SK-N-SH (cell line): ENCODE measurements at regions not wholly inside any gene's neighbourhood (a gene's known extent, or its start where the extent isn't known, plus 50 kb on each side); places are given as distances from the start of the nearest gene placed in this dataset.

Source experiments
- CTCF ChIA-PET: fragments of 300-600, 350-600 bp; formaldehyde crosslinking; extraction: SDS; loops from one replicate; lab custom pipeline; 2021; lab: Yijun Ruan, JAX
- POLR2A ChIA-PET: fragments of 350-600 bp; sonication (Branson Sonifier 250); formaldehyde crosslinking; extraction: SDS; loops from one replicate; lab custom pipeline; 2020; ENCODE audit warnings: antibody characterized with exemption, inconsistent platforms; lab: Yijun Ruan, JAX
- DNase-seq: peaks from one replicate; pipeline ENCODE4 v3.0.0; 2012
- H2AFZ ChIP-seq: fragments of 200-600 bp; sonication (generic); 2 replicates; pipeline ENCODE4 v1.8.1; 2016; ENCODE audit warnings: antibody characterized with exemption, mild to moderate bottlenecking, low read depth
- H3F3A ChIP-seq: fragments of 200-600 bp; sonication (generic); replicated peaks from 2 replicates; pipeline ENCODE3; 2016; ENCODE audit warnings: antibody characterized with exemption, mild to moderate bottlenecking; ENCODE audit not compliant: insufficient read depth
- H3K27ac ChIP-seq, 2 experiments: fragments of 200-500 bp in 1 of 2; fragments of 200-600 bp in 1 of 2; sonication (Bioruptor generic) in 1 of 2; sonication (generic), shearing (Covaris generic) in 1 of 2; 2 replicates each; pipeline versions ENCODE4 v1.5.1 to v1.6.1; 2014 to 2016; ENCODE audit warnings: low read depth in 2 of 2, inconsistent platforms in 1 of 2, low read length in 1 of 2, mild to moderate bottlenecking in 1 of 2, mixed read lengths in 1 of 2
- H3K27me3 ChIP-seq: fragments of 200-600 bp; sonication (generic), shearing (Covaris generic); 2 replicates; pipeline ENCODE4 v1.6.1; 2016; ENCODE audit warnings: mixed run types; ENCODE audit not compliant: insufficient read depth
- H3K36me3 ChIP-seq, 2 experiments: fragments of 200-500 bp in 1 of 2; fragments of 200-600 bp in 1 of 2; sonication (Bioruptor generic) in 1 of 2; sonication (generic) in 1 of 2; replicated peaks in 1 of 2; 2 replicates each; pipeline versions ENCODE3 to v1.5.1; 2014 to 2016; ENCODE audit warnings: low read length in 1 of 2, mild to moderate bottlenecking in 1 of 2; ENCODE audit not compliant: insufficient read depth in 2 of 2, control insufficient read depth in 1 of 2
- H3K4me1 ChIP-seq, 2 experiments: fragments of 200-500 bp in 1 of 2; fragments of 200-600 bp in 1 of 2; sonication (Bioruptor generic) in 1 of 2; sonication (generic), shearing (Covaris generic) in 1 of 2; 2 replicates each; pipeline versions ENCODE4 v1.5.1 to v1.6.1; 2014 to 2016; ENCODE audit warnings: low read depth in 1 of 2, low read length in 1 of 2, mixed run types in 1 of 2; ENCODE audit not compliant: insufficient read depth in 2 of 2, control insufficient read depth in 1 of 2
- H3K4me2 ChIP-seq: fragments of 200-600 bp; sonication (generic), shearing (Covaris generic); 2 replicates; pipeline ENCODE4 v1.6.1; 2017; ENCODE audit warnings: mixed run types
- H3K4me3 ChIP-seq, 2 experiments: fragments of 200-500 bp in 1 of 2; fragments of 200-600 bp in 1 of 2; sonication (Bioruptor generic) in 1 of 2; sonication (generic), shearing (Covaris generic) in 1 of 2; 2 replicates each; pipeline versions ENCODE4 v1.5.1 to v1.8.1; 2014 to 2016; ENCODE audit warnings: low read depth in 2 of 2, inconsistent platforms in 1 of 2, low read length in 1 of 2, mild to moderate bottlenecking in 1 of 2, mixed read lengths in 1 of 2, moderate library complexity in 1 of 2
- H3K79me2 ChIP-seq: fragments of 200-600 bp; sonication (generic); 2 replicates; pipeline ENCODE4 v1.8.1; 2017; ENCODE audit warnings: mild to moderate bottlenecking; ENCODE audit not compliant: insufficient read depth
- H3K9ac ChIP-seq: fragments of 200-600 bp; sonication (generic); 2 replicates; pipeline ENCODE4 v1.6.1; 2017; ENCODE audit warnings: mixed run types
- H3K9me2 ChIP-seq: fragments of 200-600 bp; sonication (generic); 2 replicates; pipeline ENCODE4 v1.6.1; 2017; ENCODE audit warnings: mixed run types
- H3K9me3 ChIP-seq: fragments of 200-600 bp; sonication (generic); 2 replicates; pipeline ENCODE4 v1.6.1; 2017; ENCODE audit warnings: mixed run types, mild to moderate bottlenecking, moderate library complexity
- H4K20me1 ChIP-seq: fragments of 200-600 bp; sonication (generic); 2 replicates; pipeline ENCODE4 v1.6.1; 2017; ENCODE audit warnings: mild to moderate bottlenecking, mixed run types; ENCODE audit not compliant: insufficient read depth
- FOSL2 ChIP-seq: IDR thresholded peaks from 2 replicates; pipeline ENCODE4 v1.4.0; 2012; ENCODE audit warnings: low read depth, mild to moderate bottlenecking, moderate library complexity, borderline replicate concordance
- JUND ChIP-seq: IDR thresholded peaks from 2 replicates; pipeline ENCODE4 v1.4.0; 2012
- MEF2A ChIP-seq: IDR thresholded peaks from 2 replicates; pipeline ENCODE4 v1.4.0; 2012; ENCODE audit warnings: low read depth, borderline replicate concordance
- NRF1 ChIP-seq: IDR thresholded peaks from 2 replicates; pipeline ENCODE4 v1.6.1; 2012; ENCODE audit warnings: low read depth, mild to moderate bottlenecking, low read length
- POLR2AphosphoS5 ChIP-seq: IDR thresholded peaks from 2 replicates; pipeline ENCODE4 v1.6.1; 2012; ENCODE audit warnings: low read depth, low read length
- RAD21 ChIP-seq: IDR thresholded peaks from 2 replicates; pipeline ENCODE4 v1.6.1; 2012; ENCODE audit warnings: mild to moderate bottlenecking, low read length
- RCOR1 ChIP-seq: fragments of 150-350 bp; IDR thresholded peaks from 2 replicates; pipeline ENCODE4 v1.6.1; 2017; ENCODE audit warnings: antibody characterized with exemption, low read length
- SMC3 ChIP-seq: IDR thresholded peaks from 2 replicates; pipeline ENCODE4 v1.6.1; 2012; ENCODE audit warnings: low read depth, low read length, improper control_type of control experiment
- TAF1 ChIP-seq: IDR thresholded peaks from 2 replicates; pipeline ENCODE4 v1.6.1; 2012; ENCODE audit warnings: low read depth, mild to moderate bottlenecking, low read length, moderate library complexity, borderline replicate concordance
- TCF12 ChIP-seq: IDR thresholded peaks from 2 replicates; pipeline ENCODE4 v1.4.0; 2012
- YY1 ChIP-seq: IDR thresholded peaks from 2 replicates; pipeline ENCODE4 v1.4.0; 2012; ENCODE audit warnings: low read depth, mild to moderate bottlenecking
- WGBS: methylation state at CpG from one replicate; pipeline ENCODE4 v1.1.6; 2017; ENCODE audit warnings: low lambda C conversion rate; 5-methylcytosine and 5-hydroxymethylcytosine counted together
- TF ChIP-seq, protein P1 (sequence below): fragments of 150-350 bp; IDR thresholded peaks from 2 replicates; pipeline ENCODE4 v1.6.1; 2016; ENCODE audit warnings: mild to moderate bottlenecking, low read depth, low read length
- TF ChIP-seq, protein P2 (sequence below): IDR thresholded peaks from 2 replicates; pipeline ENCODE4 v1.4.0; 2012; ENCODE audit warnings: low read depth, borderline replicate concordance
- TF ChIP-seq, protein P3 (sequence below): fragments of 150-350 bp; IDR thresholded peaks from 2 replicates; pipeline ENCODE4 v1.6.1; 2017; ENCODE audit warnings: antibody characterized with exemption, low read length, low read depth, borderline replicate concordance

DNA sequence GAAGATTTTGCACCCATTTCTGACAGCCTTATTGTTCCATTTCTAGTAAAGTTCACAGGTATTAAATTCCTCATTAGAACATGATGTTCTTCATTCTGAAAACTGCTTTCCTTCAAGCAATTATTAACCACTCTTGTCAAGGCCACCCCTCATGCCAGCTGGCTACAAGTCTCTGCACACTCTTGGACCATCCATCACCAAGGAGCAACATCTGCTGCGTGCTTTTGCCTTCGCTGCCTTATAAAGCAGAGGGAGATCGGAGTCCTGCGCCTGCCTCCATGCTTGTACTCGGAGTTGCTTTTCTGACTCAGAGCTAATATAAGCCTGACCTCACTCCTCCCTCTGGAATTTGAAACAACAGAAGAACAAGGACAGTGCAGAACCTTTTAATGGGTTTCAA, 529.9 kb upstream of the DPP6 start:
- 1% methylated on average over 5 of the region's 5 CpGs for WGBS
- no peak overlapping the region for H3K27ac ChIP-seq
- H3K36me3 ChIP-seq = no peaks in the 10 kb centered on the region
- H3K27me3 ChIP-seq = no peaks in the 10 kb centered on the region
- no peaks in the 10 kb centered on the region for H3K79me2 ChIP-seq
- no peaks in the 10 kb centered on the region for H3K4me1 ChIP-seq
- no peaks in the 10 kb centered on the region for H3F3A ChIP-seq
- no peak for DNase-seq
- H3K4me3 ChIP-seq = no peak overlapping the region
- no peaks in the 10 kb centered on the region for H4K20me1 ChIP-seq
- H3K9ac ChIP-seq = no peak overlapping the region
- no peak for TF ChIP-seq RAD21
- no peak for TF ChIP-seq RCOR1
- TF ChIP-seq, protein P1, sequence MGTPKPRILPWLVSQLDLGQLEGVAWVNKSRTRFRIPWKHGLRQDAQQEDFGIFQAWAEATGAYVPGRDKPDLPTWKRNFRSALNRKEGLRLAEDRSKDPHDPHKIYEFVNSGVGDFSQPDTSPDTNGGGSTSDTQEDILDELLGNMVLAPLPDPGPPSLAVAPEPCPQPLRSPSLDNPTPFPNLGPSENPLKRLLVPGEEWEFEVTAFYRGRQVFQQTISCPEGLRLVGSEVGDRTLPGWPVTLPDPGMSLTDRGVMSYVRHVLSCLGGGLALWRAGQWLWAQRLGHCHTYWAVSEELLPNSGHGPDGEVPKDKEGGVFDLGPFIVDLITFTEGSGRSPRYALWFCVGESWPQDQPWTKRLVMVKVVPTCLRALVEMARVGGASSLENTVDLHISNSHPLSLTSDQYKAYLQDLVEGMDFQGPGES = no peak
- no peak for TF ChIP-seq TCF12
- TF ChIP-seq SMC3 = no peak
- no peak for TF ChIP-seq FOSL2
- no peak for TF ChIP-seq NRF1
- TF ChIP-seq MEF2A = no peak
- TF ChIP-seq, protein P2, sequence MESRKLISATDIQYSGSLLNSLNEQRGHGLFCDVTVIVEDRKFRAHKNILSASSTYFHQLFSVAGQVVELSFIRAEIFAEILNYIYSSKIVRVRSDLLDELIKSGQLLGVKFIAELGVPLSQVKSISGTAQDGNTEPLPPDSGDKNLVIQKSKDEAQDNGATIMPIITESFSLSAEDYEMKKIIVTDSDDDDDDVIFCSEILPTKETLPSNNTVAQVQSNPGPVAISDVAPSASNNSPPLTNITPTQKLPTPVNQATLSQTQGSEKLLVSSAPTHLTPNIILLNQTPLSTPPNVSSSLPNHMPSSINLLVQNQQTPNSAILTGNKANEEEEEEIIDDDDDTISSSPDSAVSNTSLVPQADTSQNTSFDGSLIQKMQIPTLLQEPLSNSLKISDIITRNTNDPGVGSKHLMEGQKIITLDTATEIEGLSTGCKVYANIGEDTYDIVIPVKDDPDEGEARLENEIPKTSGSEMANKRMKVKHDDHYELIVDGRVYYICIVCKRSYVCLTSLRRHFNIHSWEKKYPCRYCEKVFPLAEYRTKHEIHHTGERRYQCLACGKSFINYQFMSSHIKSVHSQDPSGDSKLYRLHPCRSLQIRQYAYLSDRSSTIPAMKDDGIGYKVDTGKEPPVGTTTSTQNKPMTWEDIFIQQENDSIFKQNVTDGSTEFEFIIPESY = no peak
- TF ChIP-seq TAF1 = no peak
- TF ChIP-seq, protein P3, sequence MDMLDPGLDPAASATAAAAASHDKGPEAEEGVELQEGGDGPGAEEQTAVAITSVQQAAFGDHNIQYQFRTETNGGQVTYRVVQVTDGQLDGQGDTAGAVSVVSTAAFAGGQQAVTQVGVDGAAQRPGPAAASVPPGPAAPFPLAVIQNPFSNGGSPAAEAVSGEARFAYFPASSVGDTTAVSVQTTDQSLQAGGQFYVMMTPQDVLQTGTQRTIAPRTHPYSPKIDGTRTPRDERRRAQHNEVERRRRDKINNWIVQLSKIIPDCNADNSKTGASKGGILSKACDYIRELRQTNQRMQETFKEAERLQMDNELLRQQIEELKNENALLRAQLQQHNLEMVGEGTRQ = no peak
- no peak for TF ChIP-seq JUND
- no peaks in the 10 kb centered on the region for H3K9me2 ChIP-seq
- H2AFZ ChIP-seq = no peak overlapping the region
- 0 out of 2 replicates have a peak, but pooled peaks cover 3% of the 10 kb centered on the region for H3K9me3 ChIP-seq
- ChIA-PET POLR2A (no interaction called here), CTCF (no interaction called here)
- no peak overlapping the region for H3K4me2 ChIP-seq

DNA sequence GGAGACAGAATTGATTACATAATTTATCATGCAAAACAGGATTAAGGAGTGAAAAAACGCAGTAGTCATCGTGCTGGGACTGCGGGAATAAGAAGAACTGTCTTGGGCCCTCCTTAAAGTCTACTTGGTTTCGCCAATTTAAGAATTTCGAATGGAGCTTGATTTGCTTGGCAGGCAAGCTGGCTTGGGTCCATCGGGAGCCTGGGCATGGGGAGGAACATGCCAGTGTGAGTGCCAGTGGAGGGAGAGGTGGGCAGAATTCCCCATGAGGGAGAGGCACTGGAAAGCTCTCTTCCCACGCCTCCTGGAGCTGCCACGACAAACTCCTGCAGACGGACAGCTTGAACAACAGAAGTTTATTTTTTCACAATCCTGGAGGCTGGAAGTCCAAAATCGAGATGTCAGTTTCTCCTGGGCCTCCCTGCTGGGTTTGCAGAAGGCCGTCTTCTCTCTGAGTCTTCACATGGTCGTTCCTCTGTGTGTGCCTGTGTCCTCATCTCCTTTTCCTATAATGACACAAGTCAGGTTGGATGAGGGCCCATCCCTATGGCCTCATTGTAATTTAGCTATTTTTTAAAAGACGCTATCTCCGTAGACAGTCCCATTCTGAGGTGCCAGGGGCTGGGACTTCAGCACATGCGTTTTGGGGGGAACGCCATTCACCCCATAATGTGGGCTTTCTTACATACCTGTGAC, 528.7 kb upstream of the DPP6 start:
- H2AFZ ChIP-seq = no peak overlapping the region
- no peaks in the 10 kb centered on the region for H3K9me2 ChIP-seq
- H3K36me3 ChIP-seq = no peaks in the 10 kb centered on the region
- WGBS = 5% methylated on average over 16 of the region's 16 CpGs
- H3K79me2 ChIP-seq = no peaks in the 10 kb centered on the region
- ChIA-PET CTCF (no interaction called here), POLR2A (no interaction called here)
- H3K4me1 ChIP-seq = no peaks in the 10 kb centered on the region
- H3F3A ChIP-seq = no peaks in the 10 kb centered on the region
- H3K4me3 ChIP-seq = no peak overlapping the region
- TF ChIP-seq POLR2AphosphoS5 (no peak), JUND (no peak), YY1 (no peak)
- no peaks in the 10 kb centered on the region for H4K20me1 ChIP-seq
- no peaks in the 10 kb centered on the region for H3K27me3 ChIP-seq
- H3K4me2 ChIP-seq = no peak overlapping the region
- H3K9ac ChIP-seq = no peak overlapping the region
- no peak for DNase-seq
- H3K9me3 ChIP-seq = 0 out of 2 replicates have a peak, but pooled peaks cover 3% of the 10 kb centered on the region
- no peak overlapping the region for H3K27ac ChIP-seq
